ENCODE measurements at regions not wholly inside any gene's neighbourhood (a gene's known extent, or its start where the extent isn't known, plus 50 kb on each side); places are given as distances from the start of the nearest gene placed in this dataset.
"Not testable (repeated sequence)": the region's sequence is repeated elsewhere in the genome, so short reads cannot be mapped to it uniquely, and the experiment has no call there.

- DNase-seq = no peak
Observed at GRCh38 chr4:124890522-124890921, 178.0 kb upstream of the ANKRD50 start.

GRCh38 chr4:124887739-124888138, 175.2 kb upstream of the ANKRD50 start:
- DNase-seq = no peak

- DNase-seq = no peak
Observed at GRCh38 chr4:124884316-124884715, 171.8 kb upstream of the ANKRD50 start.

GRCh38 chr4:124883632-124884031, 171.1 kb upstream of the ANKRD50 start:
- no peak for DNase-seq

GRCh38 chr4:124879195-124879594, 166.7 kb upstream of the ANKRD50 start:
- DNase-seq = no peak

- DNase-seq = no peak
Observed at GRCh38 chr4:124874172-124874450, 161.6 kb upstream of the ANKRD50 start.

GRCh38 chr4:124873361-124874171, 161.0 kb upstream of the ANKRD50 start:
- DNase-seq = no peak

GRCh38 chr4:124872659-124873058, 160.1 kb upstream of the ANKRD50 start:
- no peak for DNase-seq

- no peak for DNase-seq
Observed at GRCh38 chr4:124869961-124870495, 157.5 kb upstream of the ANKRD50 start.

- DNase-seq = peak in 1 of 3 donors; percentile 21
Observed at GRCh38 chr4:124868495-124868894, 156.0 kb upstream of the ANKRD50 start.

- DNase-seq = no peak
Observed at GRCh38 chr4:124867536-124867935, 155.0 kb upstream of the ANKRD50 start.

GRCh38 chr4:124866301-124866700, 153.8 kb upstream of the ANKRD50 start:
- DNase-seq = no peak

- no peak for DNase-seq
Observed at GRCh38 chr4:124863040-124863545, 150.6 kb upstream of the ANKRD50 start.

- DNase-seq = no peak
Observed at GRCh38 chr4:124862261-124862660, 149.7 kb upstream of the ANKRD50 start.

GRCh38 chr4:124861761-124862160, 149.2 kb upstream of the ANKRD50 start:
- DNase-seq = no peak

- DNase-seq = no peak
Observed at GRCh38 chr4:124854968-124855367, 142.4 kb upstream of the ANKRD50 start.

GRCh38 chr4:124851741-124852140, 139.2 kb upstream of the ANKRD50 start:
- DNase-seq = no peak

- DNase-seq = no peak
Observed at GRCh38 chr4:124846306-124846705, 133.8 kb upstream of the ANKRD50 start.

- no peak for DNase-seq
Observed at GRCh38 chr4:124839786-124840390, 127.4 kb upstream of the ANKRD50 start.

- no peak for DNase-seq
Observed at GRCh38 chr4:124833831-124834505, 121.4 kb upstream of the ANKRD50 start.

- DNase-seq = no peak
Observed at GRCh38 chr4:124828382-124828781, 115.8 kb upstream of the ANKRD50 start.

- DNase-seq = no peak
Observed at GRCh38 chr4:124817531-124817930, 105.0 kb upstream of the ANKRD50 start.

GRCh38 chr4:124812203-124812602, 99.7 kb upstream of the ANKRD50 start:
- DNase-seq = not testable (repeated sequence)

Measured in muscle of back (tissue), 3 donors.